ENCODE measurements at regions not wholly inside any gene's neighbourhood (a gene's known extent, or its start where the extent isn't known, plus 50 kb on each side); places are given as distances from the start of the nearest gene placed in this dataset.

GRCh38 chr3:94965867-94966475, 903.1 kb downstream of the NSUN3 start:
- no peak for DNase-seq (ENCODE audit: low read depth)
- H3K4me3 ChIP-seq (ENCODE audit: low read depth, low read length) = no peak overlapping the region
- no peak for TF ChIP-seq CTCF (IDR thresholded peaks at IDR 0.05; ENCODE audit: low read depth, low read length)
- TF ChIP-seq MAX (IDR thresholded peaks at IDR 0.05; ENCODE audit: low read depth, low read length) = no peak
- TF ChIP-seq POLR2A (IDR thresholded peaks at IDR 0.05; ENCODE audit: extremely low read depth, insufficient read length) = no peak
- no peak for TF ChIP-seq MYC (IDR thresholded peaks at IDR 0.05; ENCODE audit: low read depth, low read length)

GRCh38 chr3:94967196-94967595, 904.3 kb downstream of the NSUN3 start:
- no peak for TF ChIP-seq CTCF (IDR thresholded peaks at IDR 0.05; ENCODE audit: low read depth, low read length)
- no peak for TF ChIP-seq POLR2A (IDR thresholded peaks at IDR 0.05; ENCODE audit: extremely low read depth, insufficient read length)
- no peak for TF ChIP-seq MAX (IDR thresholded peaks at IDR 0.05; ENCODE audit: low read depth, low read length)
- no peak for TF ChIP-seq MYC (IDR thresholded peaks at IDR 0.05; ENCODE audit: low read depth, low read length)
- no peak for DNase-seq (ENCODE audit: low read depth)
- H3K4me3 ChIP-seq (ENCODE audit: low read depth, low read length) = no peak overlapping the region

GRCh38 chr3:94968519-94968918, 905.7 kb downstream of the NSUN3 start:
- TF ChIP-seq POLR2A (IDR thresholded peaks at IDR 0.05; ENCODE audit: extremely low read depth, insufficient read length) (no peak), CTCF (IDR thresholded peaks at IDR 0.05; ENCODE audit: low read depth, low read length) (no peak), MYC (IDR thresholded peaks at IDR 0.05; ENCODE audit: low read depth, low read length) (no peak), MAX (IDR thresholded peaks at IDR 0.05; ENCODE audit: low read depth, low read length) (no peak)
- H3K4me3 ChIP-seq (ENCODE audit: low read depth, low read length) = no peak overlapping the region
- DNase-seq (ENCODE audit: low read depth) = no peak

GRCh38 chr3:94972066-94972465, 909.2 kb downstream of the NSUN3 start:
- DNase-seq (ENCODE audit: low read depth) = peak; percentile 18
- no peak overlapping the region for H3K4me3 ChIP-seq (ENCODE audit: low read depth, low read length)
- TF ChIP-seq CTCF (IDR thresholded peaks at IDR 0.05; ENCODE audit: low read depth, low read length) = no peak
- no peak for TF ChIP-seq MYC (IDR thresholded peaks at IDR 0.05; ENCODE audit: low read depth, low read length)
- no peak for TF ChIP-seq MAX (IDR thresholded peaks at IDR 0.05; ENCODE audit: low read depth, low read length)
- no peak for TF ChIP-seq POLR2A (IDR thresholded peaks at IDR 0.05; ENCODE audit: extremely low read depth, insufficient read length)

- no peak for DNase-seq (ENCODE audit: low read depth)
- no peak for TF ChIP-seq POLR2A (IDR thresholded peaks at IDR 0.05; ENCODE audit: extremely low read depth, insufficient read length)
- no peak for TF ChIP-seq CTCF (IDR thresholded peaks at IDR 0.05; ENCODE audit: low read depth, low read length)
- TF ChIP-seq MAX (IDR thresholded peaks at IDR 0.05; ENCODE audit: low read depth, low read length) = no peak
- TF ChIP-seq MYC (IDR thresholded peaks at IDR 0.05; ENCODE audit: low read depth, low read length) = no peak
- H3K4me3 ChIP-seq (ENCODE audit: low read depth, low read length) = no peak overlapping the region
Measured at GRCh38 chr3:94978084-94978483, 915.2 kb downstream of the NSUN3 start.
